CD4-positive, CD25-positive, alpha-beta regulatory T cell (primary cell): ENCODE measurements at regions not wholly inside any gene's neighbourhood (a gene's known extent, or its start where the extent isn't known, plus 50 kb on each side); places are given as distances from the start of the nearest gene placed in this dataset.

ENCODE experiments used
- ATAC-seq, 2 donors: fragments of 150-1000 bp; cut with Tn5 transposase; one replicate each; pipeline ENCODE4 v1.10.0; 2021; ENCODE audit warnings: low read depth in 2 of 2, moderate number of reproducible peaks in 2 of 2, moderate library complexity in 1 of 2
- DNase-seq, 3 donors: peaks; one replicate each; pipeline versions ENCODE4 v3.0.0 to v3.0.0-alpha.2; 2012 to 2022; ENCODE audit warnings: mixed read lengths in 1 of 3
- H3K27ac ChIP-seq: one replicate; pipeline ENCODE4 v1.7.0; 2013; ENCODE audit warnings: mild to moderate bottlenecking, low read length; ENCODE audit not compliant: insufficient read depth, poor library complexity, severe bottlenecking
- H3K27me3 ChIP-seq: one replicate; pipeline ENCODE4 v1.7.0; 2013; ENCODE audit warnings: low read length; ENCODE audit not compliant: control insufficient read depth, insufficient read depth
- H3K36me3 ChIP-seq: one replicate; pipeline ENCODE4 v1.7.0; 2013; ENCODE audit warnings: mild to moderate bottlenecking, low read length, moderate library complexity; ENCODE audit not compliant: control insufficient read depth, insufficient read depth
- H3K4me1 ChIP-seq: 2 replicates; pipeline ENCODE4 v1.7.0; 2013; ENCODE audit warnings: mild to moderate bottlenecking, low read length; ENCODE audit not compliant: insufficient read depth, control insufficient read depth, poor library complexity, severe bottlenecking
- H3K4me3 ChIP-seq: one replicate; pipeline ENCODE4 v1.7.0; 2013; ENCODE audit warnings: low read depth, mild to moderate bottlenecking, low read length, moderate library complexity
- H3K9me3 ChIP-seq, 2 experiments: 1 replicate in 1 of 2; 2 replicates in 1 of 2; pipeline ENCODE4 v1.7.0; 2013; ENCODE audit warnings: low read length in 2 of 2, mild to moderate bottlenecking in 1 of 2, moderate library complexity in 1 of 2; ENCODE audit not compliant: control insufficient read depth in 2 of 2
- H3K27ac Mint-ChIP-seq, 3 donors: one replicate each; pipeline ENCODE4 v1.8.0; 2020 to 2022; ENCODE audit warnings: mild to moderate bottlenecking in 3 of 3, mixed read lengths in 3 of 3, moderate library complexity in 2 of 3
- H3K27me3 Mint-ChIP-seq: one replicate; pipeline ENCODE4 v1.8.0; 2022; ENCODE audit warnings: mild to moderate bottlenecking, mixed read lengths
- H3K36me3 Mint-ChIP-seq: one replicate; pipeline ENCODE4 v1.8.0; 2020; ENCODE audit warnings: mixed read lengths
- H3K4me1 Mint-ChIP-seq, 4 donors: one replicate each; pipeline ENCODE4 v1.8.0; 2020 to 2022; ENCODE audit warnings: mixed read lengths in 4 of 4, mild to moderate bottlenecking in 1 of 4
- H3K4me3 Mint-ChIP-seq, 4 donors: one replicate each; pipeline ENCODE4 v1.8.0; 2020 to 2022; ENCODE audit warnings: mild to moderate bottlenecking in 4 of 4, mixed read lengths in 4 of 4, moderate library complexity in 3 of 4
- H3K9me3 Mint-ChIP-seq, 7 donors: one replicate each; pipeline ENCODE4 v1.8.0; 2020 to 2022; ENCODE audit warnings: mixed read lengths in 7 of 7, mild to moderate bottlenecking in 3 of 7, moderate library complexity in 2 of 7

- Mint-ChIP-seq H3K9me3 (peaks cover 0 to 3% (median 0%) of the 10 kb centered on the region in 7 donors), H3K27me3 (no peaks in the 10 kb centered on the region), H3K27ac (peak overlapping the region in 1 of 3 donors; percentile 54), H3K4me3 (peak overlapping the region in 3 of 4 donors; percentile 13 to 85 (median 73)), H3K36me3 (no peaks in the 10 kb centered on the region), H3K4me1 (peaks cover 0 to 12% (median 9%) of the 10 kb centered on the region in 4 donors)
- Histone ChIP-seq H3K27ac (no peak overlapping the region), H3K4me3 (peak overlapping the region; percentile 60), H3K9me3 (no peaks in the 10 kb centered on the region), H3K27me3 (no peaks in the 10 kb centered on the region), H3K4me1 (no peaks in the 10 kb centered on the region), H3K36me3 (no peaks in the 10 kb centered on the region)
- ATAC-seq: no peak
- DNase-seq: no peak
Measured at GRCh38 chr1:239457491-239458143, 71.2 kb downstream of the CHRM3 start.

GRCh38 chr1:239458144-239458500 lies 71.8 kb downstream of the CHRM3 start:
- no peaks in the 10 kb centered on the region for H3K9me3 ChIP-seq
- no peak for ATAC-seq
- H3K4me3 ChIP-seq: peak overlapping the region; percentile 60
- H3K27ac Mint-ChIP-seq: peak overlapping the region in 2 of 3 donors; percentile 26 to 54
- no peaks in the 10 kb centered on the region for H3K36me3 Mint-ChIP-seq
- no peaks in the 10 kb centered on the region for H3K4me1 ChIP-seq
- H3K27ac ChIP-seq: peak overlapping the region; percentile 17
- H3K27me3 ChIP-seq: no peaks in the 10 kb centered on the region
- no peaks in the 10 kb centered on the region for H3K36me3 ChIP-seq
- H3K27me3 Mint-ChIP-seq: no peaks in the 10 kb centered on the region
- H3K4me3 Mint-ChIP-seq: peak overlapping the region in 3 of 4 donors; percentile 13 to 85 (median 73)
- peaks cover 0 to 12% (median 9%) of the 10 kb centered on the region in 4 donors for H3K4me1 Mint-ChIP-seq
- peaks cover 0 to 3% (median 0%) of the 10 kb centered on the region in 7 donors for H3K9me3 Mint-ChIP-seq
- no peak for DNase-seq

GRCh38 chr1:239467730-239468129 lies 81.4 kb downstream of the CHRM3 start:
- no peaks in the 10 kb centered on the region for H3K9me3 ChIP-seq
- no peak overlapping the region for H3K27ac Mint-ChIP-seq
- no peak overlapping the region for H3K27ac ChIP-seq
- H3K4me1 ChIP-seq: no peaks in the 10 kb centered on the region
- no peaks in the 10 kb centered on the region for H3K4me1 Mint-ChIP-seq
- no peaks in the 10 kb centered on the region for H3K9me3 Mint-ChIP-seq
- ATAC-seq (no peak), DNase-seq (no peak)
- H3K36me3 ChIP-seq: no peaks in the 10 kb centered on the region
- H3K27me3 ChIP-seq: no peaks in the 10 kb centered on the region
- H3K4me3 Mint-ChIP-seq: no peak overlapping the region
- H3K36me3 Mint-ChIP-seq: no peaks in the 10 kb centered on the region
- no peaks in the 10 kb centered on the region for H3K27me3 Mint-ChIP-seq
- no peak overlapping the region for H3K4me3 ChIP-seq

- DNase-seq (no peak), ATAC-seq (no peak)
- H3K27ac ChIP-seq: no peak overlapping the region
- Mint-ChIP-seq H3K27me3 (no peaks in the 10 kb centered on the region), H3K4me3 (no peak overlapping the region), H3K36me3 (no peaks in the 10 kb centered on the region), H3K9me3 (peaks cover 0 to 31% (median 5%) of the 10 kb centered on the region in 7 donors), H3K4me1 (no peaks in the 10 kb centered on the region), H3K27ac (no peak overlapping the region)
- H3K4me1 ChIP-seq: no peaks in the 10 kb centered on the region
- no peak overlapping the region for H3K4me3 ChIP-seq
- H3K27me3 ChIP-seq: no peaks in the 10 kb centered on the region
- H3K36me3 ChIP-seq: no peaks in the 10 kb centered on the region
- H3K9me3 ChIP-seq: peaks cover 8 to 15% of the 10 kb centered on the region in 2 experiments
Measured at GRCh38 chr1:239478069-239478468, 91.7 kb downstream of the CHRM3 start.

- Histone ChIP-seq H3K9me3 (peaks cover 7 to 15% of the 10 kb centered on the region in 2 experiments), H3K4me3 (no peak overlapping the region), H3K4me1 (no peaks in the 10 kb centered on the region), H3K36me3 (no peaks in the 10 kb centered on the region), H3K27me3 (no peaks in the 10 kb centered on the region), H3K27ac (no peak overlapping the region)
- H3K4me3 Mint-ChIP-seq: no peak overlapping the region
- ATAC-seq (no peak), DNase-seq (no peak)
- no peaks in the 10 kb centered on the region for H3K36me3 Mint-ChIP-seq
- peaks cover 0 to 18% (median 5%) of the 10 kb centered on the region in 7 donors for H3K9me3 Mint-ChIP-seq
- H3K4me1 Mint-ChIP-seq: no peaks in the 10 kb centered on the region
- no peak overlapping the region for H3K27ac Mint-ChIP-seq
- H3K27me3 Mint-ChIP-seq: no peaks in the 10 kb centered on the region
Measured at GRCh38 chr1:239483391-239483790, 97.0 kb downstream of the CHRM3 start.

- Histone ChIP-seq H3K36me3 (no peaks in the 10 kb centered on the region), H3K4me3 (no peak overlapping the region), H3K4me1 (no peaks in the 10 kb centered on the region), H3K9me3 (no peaks in the 10 kb centered on the region), H3K27me3 (peaks cover 2% of the 10 kb centered on the region), H3K27ac (no peak overlapping the region)
- peaks cover 0 to 6% (median under 1%) of the 10 kb centered on the region in 7 donors for H3K9me3 Mint-ChIP-seq
- no peak for ATAC-seq
- peaks cover 4% of the 10 kb centered on the region for H3K27me3 Mint-ChIP-seq
- H3K36me3 Mint-ChIP-seq: no peaks in the 10 kb centered on the region
- H3K4me1 Mint-ChIP-seq: no peaks in the 10 kb centered on the region
- DNase-seq: no peak
- H3K4me3 Mint-ChIP-seq: no peak overlapping the region
- no peak overlapping the region for H3K27ac Mint-ChIP-seq
Measured at GRCh38 chr1:239493811-239494414, 107.5 kb downstream of the CHRM3 start.

- peaks cover 2 to 26% (median 13%) of the 10 kb centered on the region in 7 donors for H3K9me3 Mint-ChIP-seq
Measured at GRCh38 chr1:239505094-239505493, 118.7 kb downstream of the CHRM3 start.

GRCh38 chr1:239507826-239508225 lies 121.5 kb downstream of the CHRM3 start:
- no peak overlapping the region for H3K27ac ChIP-seq
- H3K4me3 ChIP-seq: no peak overlapping the region
- H3K4me3 Mint-ChIP-seq: no peak overlapping the region
- H3K36me3 Mint-ChIP-seq: no peaks in the 10 kb centered on the region
- H3K27ac Mint-ChIP-seq: no peak overlapping the region
- H3K27me3 ChIP-seq: no peaks in the 10 kb centered on the region
- no peaks in the 10 kb centered on the region for H3K27me3 Mint-ChIP-seq
- DNase-seq: no peak
- peaks cover 2 to 26% (median 13%) of the 10 kb centered on the region in 7 donors for H3K9me3 Mint-ChIP-seq
- H3K9me3 ChIP-seq: peaks cover 0 to 6% of the 10 kb centered on the region in 2 experiments
- H3K4me1 ChIP-seq: no peaks in the 10 kb centered on the region
- no peak for ATAC-seq
- no peaks in the 10 kb centered on the region for H3K36me3 ChIP-seq
- peaks cover 0 to 4% (median 1%) of the 10 kb centered on the region in 4 donors for H3K4me1 Mint-ChIP-seq

More at GRCh38 chr1:239505094-239505493, 118.7 kb downstream of the CHRM3 start:
- no peaks in the 10 kb centered on the region for H3K27me3 ChIP-seq
- no peaks in the 10 kb centered on the region for H3K36me3 Mint-ChIP-seq
- H3K4me1 Mint-ChIP-seq: peaks cover 6 to 19% (median 13%) of the 10 kb centered on the region in 4 donors
- no peak overlapping the region for H3K4me3 Mint-ChIP-seq
- no peaks in the 10 kb centered on the region for H3K4me1 ChIP-seq
- H3K36me3 ChIP-seq: no peaks in the 10 kb centered on the region
- H3K27ac ChIP-seq: no peak overlapping the region
- no peak overlapping the region for H3K27ac Mint-ChIP-seq
- ATAC-seq (no peak), DNase-seq (no peak)
- H3K27me3 Mint-ChIP-seq: no peaks in the 10 kb centered on the region
- H3K4me3 ChIP-seq: no peak overlapping the region
- peaks cover 0 to 6% of the 10 kb centered on the region in 2 experiments for H3K9me3 ChIP-seq
